Retinal pigment epithelial cell (primary cell): ENCODE measurements at regions not wholly inside any gene's neighbourhood (a gene's known extent, or its start where the extent isn't known, plus 50 kb on each side); places are given as distances from the start of the nearest gene placed in this dataset.

Experiments used
- DNase-seq: peaks from one replicate; pipeline ENCODE4 v3.0.0-alpha.2; 2010; ENCODE audit warnings: low read depth
- H3K4me3 ChIP-seq: 2 replicates; pipeline ENCODE4 v1.5.1; 2011; ENCODE audit warnings: mild to moderate bottlenecking, low read length, control low read depth, moderate library complexity
- TF ChIP-seq, protein P1 (sequence below): conservative IDR thresholded peaks from 2 replicates; pipeline ENCODE4 v1.5.1; 2011; ENCODE audit warnings: low read depth, low read length, control low read depth, inconsistent platforms

DNA sequence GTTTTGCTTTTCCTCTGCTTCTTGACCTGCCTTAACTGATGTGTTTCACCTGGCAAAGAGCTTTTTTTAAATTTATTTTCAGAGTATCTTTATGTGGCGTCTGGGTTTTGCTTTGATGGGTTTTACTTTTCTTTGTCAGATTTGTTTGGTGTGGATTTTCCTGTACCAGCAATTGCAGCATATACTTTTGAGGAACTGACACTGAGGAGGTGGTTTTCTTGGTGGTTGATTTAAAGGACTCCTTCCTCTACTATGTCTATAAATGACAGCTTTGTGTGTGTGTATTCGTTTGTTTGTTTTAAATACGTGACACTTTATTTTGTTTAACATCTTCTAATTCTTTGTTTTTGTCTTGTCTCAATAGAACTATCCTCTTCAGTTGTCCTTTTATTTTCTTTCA is 1071.9 kb upstream of the ARRDC3 start:
- TF ChIP-seq, protein P1, sequence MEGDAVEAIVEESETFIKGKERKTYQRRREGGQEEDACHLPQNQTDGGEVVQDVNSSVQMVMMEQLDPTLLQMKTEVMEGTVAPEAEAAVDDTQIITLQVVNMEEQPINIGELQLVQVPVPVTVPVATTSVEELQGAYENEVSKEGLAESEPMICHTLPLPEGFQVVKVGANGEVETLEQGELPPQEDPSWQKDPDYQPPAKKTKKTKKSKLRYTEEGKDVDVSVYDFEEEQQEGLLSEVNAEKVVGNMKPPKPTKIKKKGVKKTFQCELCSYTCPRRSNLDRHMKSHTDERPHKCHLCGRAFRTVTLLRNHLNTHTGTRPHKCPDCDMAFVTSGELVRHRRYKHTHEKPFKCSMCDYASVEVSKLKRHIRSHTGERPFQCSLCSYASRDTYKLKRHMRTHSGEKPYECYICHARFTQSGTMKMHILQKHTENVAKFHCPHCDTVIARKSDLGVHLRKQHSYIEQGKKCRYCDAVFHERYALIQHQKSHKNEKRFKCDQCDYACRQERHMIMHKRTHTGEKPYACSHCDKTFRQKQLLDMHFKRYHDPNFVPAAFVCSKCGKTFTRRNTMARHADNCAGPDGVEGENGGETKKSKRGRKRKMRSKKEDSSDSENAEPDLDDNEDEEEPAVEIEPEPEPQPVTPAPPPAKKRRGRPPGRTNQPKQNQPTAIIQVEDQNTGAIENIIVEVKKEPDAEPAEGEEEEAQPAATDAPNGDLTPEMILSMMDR, result no peak
- no peak for DNase-seq

DNA sequence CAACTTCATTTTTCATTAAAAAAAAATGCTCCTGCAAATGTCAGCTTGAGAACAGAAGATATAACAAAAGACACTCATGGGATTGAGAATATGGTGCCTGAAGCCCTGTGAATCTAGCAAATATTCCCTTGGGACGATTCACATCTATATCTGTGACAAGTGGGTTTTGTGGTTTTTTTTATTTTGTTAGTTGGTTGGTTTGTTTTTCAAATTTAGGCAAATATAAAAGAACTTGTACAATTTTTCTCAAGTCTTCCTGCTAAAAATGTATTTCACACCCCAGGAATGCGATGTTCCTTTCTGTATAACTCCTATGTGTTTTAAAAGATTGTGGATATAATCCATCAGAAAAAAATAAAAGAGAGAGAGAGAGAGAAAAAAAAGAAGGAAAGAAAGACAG is 1061.8 kb upstream of the ARRDC3 start:
- DNase-seq, result no peak
- TF ChIP-seq, protein P1, result no peak
- no peak overlapping the region for H3K4me3 ChIP-seq

More for the DNA sequence above, 1071.9 kb upstream of the ARRDC3 start:
- H3K4me3 ChIP-seq, result no peak overlapping the region

DNA sequence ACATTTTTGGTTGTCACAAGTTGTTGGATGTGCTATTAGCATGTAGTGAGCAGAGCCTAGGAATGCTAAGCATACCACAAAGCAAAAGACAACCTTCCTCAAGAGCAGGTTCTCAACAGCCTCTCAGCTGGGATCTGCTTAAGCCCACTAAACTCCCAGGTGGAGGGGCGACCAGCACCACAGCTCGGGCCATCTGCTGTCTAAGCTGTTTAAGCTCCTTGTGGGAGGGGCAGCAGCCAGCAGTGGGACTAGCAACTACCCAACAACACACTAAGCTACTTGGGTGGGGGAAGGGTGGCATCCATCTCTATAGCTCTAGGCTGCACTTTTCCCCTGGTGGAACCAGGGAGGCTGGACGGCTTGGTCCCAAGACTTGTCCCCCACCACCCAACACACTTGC is 1052.7 kb upstream of the ARRDC3 start:
- no peak overlapping the region for H3K4me3 ChIP-seq
- DNase-seq, result no peak
- TF ChIP-seq, protein P1, result no peak

DNA sequence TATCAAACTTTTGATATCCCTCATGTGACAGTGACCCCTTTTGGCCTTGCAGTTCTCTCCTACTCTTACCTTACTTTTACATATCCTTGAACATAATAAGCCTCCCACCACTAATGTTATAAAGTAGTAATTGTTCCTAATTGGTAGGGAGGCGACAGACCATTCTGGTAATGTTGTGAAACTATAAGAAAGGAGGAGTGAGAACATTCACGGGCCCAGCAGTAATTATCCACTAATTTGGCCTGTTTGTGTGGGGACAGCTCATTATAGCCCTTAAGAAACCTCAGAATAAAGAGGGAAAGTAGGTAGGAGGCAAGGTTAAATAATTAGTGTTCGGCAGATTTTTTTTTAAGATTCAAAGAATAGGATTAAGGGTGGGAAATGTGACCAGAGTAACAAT is 1046.5 kb upstream of the ARRDC3 start:
- DNase-seq, result no peak
- H3K4me3 ChIP-seq, result no peak overlapping the region
- TF ChIP-seq, protein P1, result no peak

DNA sequence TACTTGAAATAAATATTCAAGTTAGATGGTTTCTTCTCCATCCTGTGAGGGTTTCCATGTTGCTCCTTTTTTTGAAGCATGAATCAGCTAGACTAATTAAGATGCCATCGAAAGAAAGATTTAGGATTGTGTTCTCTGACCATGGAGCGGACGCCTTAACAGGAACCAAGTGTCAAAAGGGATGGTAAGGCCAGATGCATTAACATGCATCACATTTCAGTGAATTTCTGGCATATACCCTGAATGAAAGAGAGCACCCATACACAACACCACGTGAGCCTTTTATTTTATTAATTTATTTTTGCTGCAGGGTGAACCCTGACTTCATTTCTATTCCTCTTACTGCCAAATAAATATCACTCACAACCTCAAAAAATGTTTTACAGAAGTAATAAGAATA is 1045.3 kb upstream of the ARRDC3 start:
- no peak overlapping the region for H3K4me3 ChIP-seq
- TF ChIP-seq, protein P1, result no peak
- no peak for DNase-seq

DNA sequence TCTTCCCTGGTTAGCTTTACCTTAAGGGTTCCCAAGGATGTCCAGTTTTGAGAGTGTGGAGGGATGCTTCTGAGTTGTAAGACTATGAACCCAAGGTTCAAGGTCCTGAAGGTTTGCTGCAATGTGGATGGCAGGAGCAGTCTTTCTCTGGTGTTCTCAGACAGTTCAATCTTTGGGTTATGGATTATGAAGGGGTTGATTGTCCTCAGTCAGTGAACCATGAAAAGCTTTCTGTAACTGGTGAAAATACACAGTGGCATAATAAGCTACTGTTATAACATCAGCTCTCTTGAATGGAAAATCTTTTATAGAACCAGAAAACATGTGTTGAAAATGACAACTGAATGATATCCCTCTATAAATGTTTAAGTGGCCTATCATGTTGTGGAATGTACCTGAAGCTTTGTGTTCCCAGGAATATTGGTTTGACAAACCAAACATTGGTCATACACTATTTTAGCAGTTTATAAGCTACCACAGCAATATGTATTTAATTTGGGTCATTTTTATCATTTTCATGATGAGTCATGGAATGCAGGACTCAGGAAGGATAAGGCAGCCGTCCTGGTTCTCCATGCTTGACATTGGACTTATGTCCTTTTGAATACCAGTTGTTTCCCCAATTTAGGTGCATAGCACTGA is 1041.8 kb upstream of the ARRDC3 start:
- H3K4me3 ChIP-seq, result no peak overlapping the region
- TF ChIP-seq, protein P1, result no peak
- no peak for DNase-seq

DNA sequence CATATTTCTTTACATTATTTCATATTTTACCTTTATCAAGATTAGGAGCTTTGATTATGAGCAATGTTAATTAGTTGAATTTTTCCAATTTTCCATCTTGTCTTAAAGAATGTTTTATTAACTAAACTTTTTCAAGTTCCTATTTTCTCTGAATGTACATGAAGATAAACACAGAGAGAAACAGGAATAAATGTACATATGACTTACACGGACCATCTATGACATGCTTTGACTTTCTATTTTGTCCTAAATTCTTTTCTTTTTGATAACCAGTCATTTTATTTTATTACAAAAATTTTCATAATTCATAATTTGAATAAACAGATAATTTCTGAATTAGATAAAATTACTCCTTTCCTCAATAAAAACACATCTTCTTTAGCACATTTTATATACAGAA is 1038.8 kb upstream of the ARRDC3 start:
- DNase-seq, result no peak
- H3K4me3 ChIP-seq, result no peak overlapping the region
- TF ChIP-seq, protein P1, result no peak
